ENCODE measurements at regions not wholly inside any gene's neighbourhood (a gene's known extent, or its start where the extent isn't known, plus 50 kb on each side); places are given as distances from the start of the nearest gene placed in this dataset.

- TF ChIP-seq CTCF (optimal IDR thresholded peaks at IDR 0.05 in 1 of 3, IDR thresholded peaks at IDR 0.05 in 1 of 3, conservative IDR thresholded peaks at IDR 0.05 in 1 of 3; ENCODE audit: extremely low read depth in 1 of 3, insufficient read depth in 2 of 3, low read length in 3 of 3) (no peak), EZH2 (IDR thresholded peaks at IDR 0.05; ENCODE audit: low read length) (no peak)
Observed at GRCh38 chr3:96059301-96059700, 755.1 kb upstream of the EPHA6 start.

All from keratinocyte (primary cell).